HG02642 (cell line): ENCODE measurements at regions not wholly inside any gene's neighbourhood (a gene's known extent, or its start where the extent isn't known, plus 50 kb on each side); places are given as distances from the start of the nearest gene placed in this dataset.

ENCODE experiments used
- ATAC-seq: cut with Tn5 transposase; IDR thresholded peaks from one replicate; pipeline ENCODE4 v1.9.1; 2021; ENCODE audit warnings: mild to moderate bottlenecking; ENCODE audit not compliant: unreplicated experiment, poor library complexity

- no peak for ATAC-seq
These were observed 131.5 kb downstream of the TRIM42 start for GRCh38 chr3:140809316-140809715.

- peak; percentile 84 for ATAC-seq
These were observed 125.1 kb upstream of the SLC25A36 start for GRCh38 chr3:140816372-140817195.

GRCh38 chr3:140821493-140821892 is 120.1 kb upstream of the SLC25A36 start:
- no peak for ATAC-seq

GRCh38 chr3:140822401-140823047 is 119.1 kb upstream of the SLC25A36 start:
- no peak for ATAC-seq

GRCh38 chr3:140823106-140823505 is 118.5 kb upstream of the SLC25A36 start:
- ATAC-seq, result no peak

GRCh38 chr3:140827894-140828293 is 113.7 kb upstream of the SLC25A36 start:
- no peak for ATAC-seq

- no peak for ATAC-seq
These were observed 113.1 kb upstream of the SLC25A36 start for GRCh38 chr3:140828585-140828984.

- no peak for ATAC-seq
These were observed 111.8 kb upstream of the SLC25A36 start for GRCh38 chr3:140829796-140830195.

- ATAC-seq, result no peak
These were observed 111.2 kb upstream of the SLC25A36 start for GRCh38 chr3:140830391-140830790.

GRCh38 chr3:140832883-140833282 is 108.8 kb upstream of the SLC25A36 start:
- peak; percentile 57 for ATAC-seq

GRCh38 chr3:140834266-140835037 is 107.2 kb upstream of the SLC25A36 start:
- ATAC-seq, result no peak

- ATAC-seq, result peak; percentile 96
These were observed 98.5 kb upstream of the SLC25A36 start for GRCh38 chr3:140842984-140843649.

GRCh38 chr3:140843656-140844055 is 98.0 kb upstream of the SLC25A36 start:
- peak; percentile 19 for ATAC-seq

GRCh38 chr3:140844072-140844471 is 97.6 kb upstream of the SLC25A36 start:
- no peak for ATAC-seq

GRCh38 chr3:140845882-140846281 is 95.8 kb upstream of the SLC25A36 start:
- peak; percentile 44 for ATAC-seq

- no peak for ATAC-seq
These were observed 93.0 kb upstream of the SLC25A36 start for GRCh38 chr3:140848666-140849065.

- no peak for ATAC-seq
These were observed 91.3 kb upstream of the SLC25A36 start for GRCh38 chr3:140850210-140850955.

- no peak for ATAC-seq
These were observed 86.7 kb upstream of the SLC25A36 start for GRCh38 chr3:140854961-140855360.

GRCh38 chr3:140856905-140857304 is 84.7 kb upstream of the SLC25A36 start:
- no peak for ATAC-seq

GRCh38 chr3:140857993-140858392 is 83.6 kb upstream of the SLC25A36 start:
- ATAC-seq, result no peak
